ENCODE measurements at regions not wholly inside any gene's neighbourhood (a gene's known extent, or its start where the extent isn't known, plus 50 kb on each side); places are given as distances from the start of the nearest gene placed in this dataset.

DNA sequence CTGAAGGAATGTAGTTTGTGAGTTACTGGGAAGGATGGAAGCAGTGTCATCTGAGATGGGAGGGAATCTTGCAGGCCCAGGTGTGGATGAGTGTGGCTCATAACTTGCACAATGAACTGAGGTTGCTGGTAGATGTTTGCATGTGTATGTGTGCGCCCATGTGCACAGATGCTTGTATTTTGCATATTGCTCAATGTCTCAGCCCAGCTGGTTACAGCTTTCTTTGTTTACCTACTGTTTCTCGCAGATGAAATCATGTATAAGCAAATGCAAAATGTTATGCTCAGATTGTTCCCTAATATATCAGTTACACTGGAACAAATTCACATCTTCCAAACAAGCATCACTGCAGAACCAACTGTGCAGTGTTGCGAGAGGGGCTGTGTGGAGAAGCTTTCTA lies 452.2 kb upstream of the EEF2KMT start:
- TF ChIP-seq, protein P1, sequence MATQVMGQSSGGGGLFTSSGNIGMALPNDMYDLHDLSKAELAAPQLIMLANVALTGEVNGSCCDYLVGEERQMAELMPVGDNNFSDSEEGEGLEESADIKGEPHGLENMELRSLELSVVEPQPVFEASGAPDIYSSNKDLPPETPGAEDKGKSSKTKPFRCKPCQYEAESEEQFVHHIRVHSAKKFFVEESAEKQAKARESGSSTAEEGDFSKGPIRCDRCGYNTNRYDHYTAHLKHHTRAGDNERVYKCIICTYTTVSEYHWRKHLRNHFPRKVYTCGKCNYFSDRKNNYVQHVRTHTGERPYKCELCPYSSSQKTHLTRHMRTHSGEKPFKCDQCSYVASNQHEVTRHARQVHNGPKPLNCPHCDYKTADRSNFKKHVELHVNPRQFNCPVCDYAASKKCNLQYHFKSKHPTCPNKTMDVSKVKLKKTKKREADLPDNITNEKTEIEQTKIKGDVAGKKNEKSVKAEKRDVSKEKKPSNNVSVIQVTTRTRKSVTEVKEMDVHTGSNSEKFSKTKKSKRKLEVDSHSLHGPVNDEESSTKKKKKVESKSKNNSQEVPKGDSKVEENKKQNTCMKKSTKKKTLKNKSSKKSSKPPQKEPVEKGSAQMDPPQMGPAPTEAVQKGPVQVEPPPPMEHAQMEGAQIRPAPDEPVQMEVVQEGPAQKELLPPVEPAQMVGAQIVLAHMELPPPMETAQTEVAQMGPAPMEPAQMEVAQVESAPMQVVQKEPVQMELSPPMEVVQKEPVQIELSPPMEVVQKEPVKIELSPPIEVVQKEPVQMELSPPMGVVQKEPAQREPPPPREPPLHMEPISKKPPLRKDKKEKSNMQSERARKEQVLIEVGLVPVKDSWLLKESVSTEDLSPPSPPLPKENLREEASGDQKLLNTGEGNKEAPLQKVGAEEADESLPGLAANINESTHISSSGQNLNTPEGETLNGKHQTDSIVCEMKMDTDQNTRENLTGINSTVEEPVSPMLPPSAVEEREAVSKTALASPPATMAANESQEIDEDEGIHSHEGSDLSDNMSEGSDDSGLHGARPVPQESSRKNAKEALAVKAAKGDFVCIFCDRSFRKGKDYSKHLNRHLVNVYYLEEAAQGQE (IDR thresholded peaks at IDR 0.05; ENCODE audit: insufficient read depth in 1 of 2, low read depth in 2 of 2, low read length in 2 of 2): no peak
- TF ChIP-seq SIN3A (IDR thresholded peaks at IDR 0.05; ENCODE audit: borderline replicate concordance, insufficient read depth, low read length): no peak
- TF ChIP-seq FOXP2 (optimal IDR thresholded peaks at IDR 0.05; ENCODE audit: borderline replicate concordance, extremely low read depth, extremely low read length, insufficient read depth): no peak
- TF ChIP-seq TAF1 (IDR thresholded peaks at IDR 0.05; ENCODE audit: borderline replicate concordance, insufficient read depth, low read length): no peak
- TF ChIP-seq POLR2AphosphoS5 (IDR thresholded peaks at IDR 0.05; ENCODE audit: low read depth, low read length): no peak

DNA sequence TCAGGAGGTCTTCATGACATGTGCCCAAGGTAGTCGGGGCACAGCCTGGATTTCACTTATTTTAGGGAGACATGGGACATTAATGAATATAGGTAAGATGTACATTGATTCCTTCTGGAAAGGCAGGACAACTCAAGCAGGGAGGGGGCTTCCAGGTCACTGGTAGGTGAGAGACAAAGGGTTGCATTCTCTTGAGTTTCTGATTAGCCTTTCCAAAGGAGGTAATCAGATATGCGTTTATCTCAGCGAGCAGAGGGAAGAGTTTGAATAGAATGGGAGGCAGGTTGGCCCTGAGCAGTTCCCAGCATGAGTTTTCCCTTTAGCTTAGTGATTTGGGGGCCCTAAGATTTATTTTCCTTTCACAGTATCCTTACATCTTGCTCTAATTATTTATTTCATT lies 443.8 kb upstream of the EEF2KMT start:
- TF ChIP-seq TAF1 (IDR thresholded peaks at IDR 0.05; ENCODE audit: borderline replicate concordance, insufficient read depth, low read length) (no peak), FOXP2 (optimal IDR thresholded peaks at IDR 0.05; ENCODE audit: borderline replicate concordance, extremely low read depth, extremely low read length, insufficient read depth) (no peak), POLR2AphosphoS5 (IDR thresholded peaks at IDR 0.05; ENCODE audit: low read depth, low read length) (no peak), SIN3A (IDR thresholded peaks at IDR 0.05; ENCODE audit: borderline replicate concordance, insufficient read depth, low read length) (no peak)
- TF ChIP-seq, protein P1 (IDR thresholded peaks at IDR 0.05; ENCODE audit: insufficient read depth in 1 of 2, low read depth in 2 of 2, low read length in 2 of 2): no peak

DNA sequence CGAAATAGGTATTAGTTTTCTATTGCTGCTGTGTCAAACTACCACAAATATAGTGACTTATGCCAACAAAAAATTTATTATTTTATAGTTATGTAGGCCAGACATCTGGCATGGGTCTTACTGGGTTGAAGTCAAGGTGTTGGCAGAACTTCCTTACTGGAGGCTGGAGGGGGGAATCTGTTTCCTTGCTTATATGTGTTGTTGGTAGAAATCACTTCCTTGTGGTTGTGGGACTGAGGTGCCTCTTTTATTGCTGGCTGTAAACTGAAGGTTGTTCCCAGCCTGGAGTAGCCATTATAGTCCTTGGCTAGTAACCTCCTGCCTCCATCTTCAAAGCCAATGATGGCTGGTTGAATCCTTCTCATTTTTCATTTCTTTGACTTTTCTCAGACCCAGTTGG lies 439.8 kb upstream of the EEF2KMT start:
- TF ChIP-seq FOXP2 (optimal IDR thresholded peaks at IDR 0.05; ENCODE audit: borderline replicate concordance, extremely low read depth, extremely low read length, insufficient read depth): no peak
- no peak for TF ChIP-seq SIN3A (IDR thresholded peaks at IDR 0.05; ENCODE audit: borderline replicate concordance, insufficient read depth, low read length)
- no peak for TF ChIP-seq POLR2AphosphoS5 (IDR thresholded peaks at IDR 0.05; ENCODE audit: low read depth, low read length)
- no peak for TF ChIP-seq TAF1 (IDR thresholded peaks at IDR 0.05; ENCODE audit: borderline replicate concordance, insufficient read depth, low read length)
- TF ChIP-seq, protein P1 (IDR thresholded peaks at IDR 0.05; ENCODE audit: insufficient read depth in 1 of 2, low read depth in 2 of 2, low read length in 2 of 2): no peak

DNA sequence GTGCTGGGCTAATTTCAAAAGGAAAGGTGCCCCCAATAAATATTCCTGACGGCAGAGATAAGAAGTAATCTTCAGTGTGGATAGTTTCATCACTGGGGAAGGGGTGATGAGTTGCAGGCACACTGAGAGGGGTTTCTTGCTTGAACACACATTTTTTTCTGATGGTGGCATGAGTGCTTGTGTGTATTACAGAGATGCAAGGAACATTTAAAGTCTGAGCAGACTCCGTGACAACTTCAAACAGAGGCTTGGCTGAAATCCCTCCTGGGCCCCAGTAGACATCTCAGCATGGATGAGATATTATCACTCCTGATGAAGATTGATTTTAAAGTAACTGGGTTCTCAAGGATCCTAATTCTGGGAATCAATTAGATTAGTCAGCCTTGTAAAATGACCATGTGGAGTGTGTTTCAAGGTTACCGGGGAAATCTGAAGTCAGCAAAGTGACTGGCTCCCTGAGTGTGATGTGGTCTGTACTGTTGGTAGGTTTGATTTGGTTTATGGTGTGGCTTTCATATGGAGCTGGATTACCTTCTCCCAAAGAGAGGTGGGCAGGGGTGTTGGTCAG lies 435.8 kb upstream of the EEF2KMT start:
- TF ChIP-seq SIN3A (IDR thresholded peaks at IDR 0.05; ENCODE audit: borderline replicate concordance, insufficient read depth, low read length) (no peak), FOXP2 (optimal IDR thresholded peaks at IDR 0.05; ENCODE audit: borderline replicate concordance, extremely low read depth, extremely low read length, insufficient read depth) (no peak), TAF1 (IDR thresholded peaks at IDR 0.05; ENCODE audit: borderline replicate concordance, insufficient read depth, low read length) (no peak), POLR2AphosphoS5 (IDR thresholded peaks at IDR 0.05; ENCODE audit: low read depth, low read length) (no peak)
- TF ChIP-seq, protein P1 (IDR thresholded peaks at IDR 0.05; ENCODE audit: insufficient read depth in 1 of 2, low read depth in 2 of 2, low read length in 2 of 2): no peak
